D341Med (cell line): ENCODE measurements at regions not wholly inside any gene's neighbourhood (a gene's known extent, or its start where the extent isn't known, plus 50 kb on each side); places are given as distances from the start of the nearest gene placed in this dataset.

Experiments
- DNase-seq: peaks from one replicate; pipeline ENCODE4 v3.0.0; 2012; ENCODE audit warnings: low spot score

DNA sequence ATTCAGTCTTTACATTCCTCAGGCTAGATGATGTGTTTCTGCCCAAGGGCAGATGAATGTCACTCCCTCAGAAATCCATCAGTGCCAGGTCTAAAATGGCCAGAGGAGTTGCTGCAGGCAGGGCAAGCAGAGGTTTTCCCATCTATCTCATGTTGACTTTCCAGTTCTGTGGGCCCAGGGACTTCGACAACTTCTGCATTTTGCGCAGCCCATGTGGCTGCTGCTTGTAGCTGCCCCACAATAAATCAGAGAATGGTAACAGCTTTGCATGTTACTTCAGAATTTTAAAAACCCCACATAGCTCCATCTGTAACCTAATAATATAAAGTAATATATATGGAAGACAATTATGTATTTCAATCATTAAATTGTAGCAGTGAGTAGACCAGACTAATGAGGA, 1367.7 kb upstream of the AGA start:
- no peak for DNase-seq

- DNase-seq = no peak
Measured at GRCh38 chr4:178811356-178811755, 1369.1 kb upstream of the AGA start.

DNA sequence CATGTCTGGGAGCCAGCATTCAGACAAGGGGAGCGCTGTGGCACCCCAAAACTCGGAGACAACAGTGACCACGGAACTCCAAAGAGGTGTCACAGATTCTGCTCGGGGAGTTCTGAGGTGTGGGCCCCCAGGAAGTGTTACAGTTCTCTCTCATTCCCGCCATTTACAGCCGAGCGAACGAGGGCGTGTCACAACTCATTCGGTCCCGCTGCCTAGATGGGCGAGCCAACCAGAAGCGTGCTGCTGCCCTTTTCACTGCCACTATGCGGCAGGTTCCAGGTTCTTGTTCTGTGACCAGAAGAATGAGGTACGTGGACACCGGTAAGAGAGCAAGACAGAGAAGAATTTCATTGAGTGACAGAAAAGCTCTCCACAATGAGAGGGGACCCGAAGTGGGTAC, 1370.6 kb upstream of the AGA start:
- no peak for DNase-seq

GRCh38 chr4:178814908-178815307, 1372.7 kb upstream of the AGA start:
- no peak for DNase-seq

GRCh38 chr4:178823673-178824295, 1381.5 kb upstream of the AGA start:
- no peak for DNase-seq

DNA sequence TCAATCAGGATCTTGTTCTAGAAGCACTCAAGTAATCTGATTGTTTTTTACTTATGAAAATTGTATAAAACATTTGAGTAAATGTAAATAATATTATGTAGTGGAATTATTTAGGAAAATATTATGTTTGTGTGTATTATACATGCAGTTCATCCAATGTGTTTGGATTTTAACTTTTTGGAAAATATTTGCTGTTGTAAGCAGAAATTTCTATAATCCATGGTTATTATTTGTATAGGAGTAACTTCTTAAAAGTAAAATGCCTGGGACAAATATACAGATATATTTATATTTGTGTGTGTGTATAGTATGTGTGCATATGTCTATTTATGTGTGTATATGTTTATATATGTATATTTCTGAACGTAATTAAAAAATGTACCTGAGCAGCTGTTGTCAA, 1394.6 kb upstream of the AGA start:
- no peak for DNase-seq

DNA sequence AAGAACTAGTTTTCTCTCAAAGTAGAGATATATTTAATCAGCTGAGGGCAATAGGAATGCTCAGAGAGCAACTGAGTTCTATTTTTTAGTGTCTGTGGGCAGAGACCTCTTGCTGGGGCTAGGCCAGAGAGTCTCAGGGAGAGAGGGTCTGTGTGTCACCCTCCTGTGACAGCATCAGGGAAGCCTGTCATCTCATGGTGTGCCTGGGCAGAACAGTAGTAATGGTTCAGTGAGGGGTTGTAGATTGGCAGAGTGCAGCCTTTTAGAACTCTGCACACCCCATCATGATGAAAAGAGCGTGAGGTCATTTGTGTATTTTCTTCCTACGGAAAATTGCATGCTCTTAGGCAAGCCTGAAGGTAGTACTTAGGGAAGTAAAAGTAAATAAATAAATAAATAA, 1396.5 kb upstream of the AGA start:
- no peak for DNase-seq

DNA sequence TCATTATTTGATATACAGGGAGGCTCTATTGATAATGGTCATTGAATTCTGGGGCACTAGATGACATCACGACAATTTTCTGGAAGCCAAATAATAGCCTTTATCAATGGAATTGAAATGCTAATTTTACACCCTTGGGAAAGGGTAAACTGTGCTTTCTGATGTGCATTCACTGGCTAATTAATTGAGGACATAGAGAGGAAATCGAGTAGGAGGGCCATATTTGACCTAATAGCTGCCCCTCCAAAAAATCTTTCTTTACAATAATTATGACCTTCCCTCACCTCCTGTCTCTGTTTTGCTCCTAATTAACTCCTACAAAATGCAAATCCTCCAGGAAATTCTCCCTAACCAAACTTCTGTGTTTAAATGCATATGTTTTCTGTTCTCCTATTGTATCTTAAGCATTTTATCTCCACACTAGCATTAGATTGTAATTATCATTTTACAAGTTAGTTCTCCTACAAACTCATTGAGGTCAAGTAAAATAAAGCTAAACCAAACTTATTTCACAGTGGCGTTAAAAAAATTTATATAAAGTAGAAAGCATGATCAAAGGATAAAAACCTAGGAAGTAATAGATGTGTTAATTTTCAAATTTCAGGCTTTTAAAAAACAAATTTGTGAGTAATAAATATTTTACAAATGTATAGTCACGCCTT, 1414.0 kb upstream of the AGA start:
- DNase-seq = no peak

DNA sequence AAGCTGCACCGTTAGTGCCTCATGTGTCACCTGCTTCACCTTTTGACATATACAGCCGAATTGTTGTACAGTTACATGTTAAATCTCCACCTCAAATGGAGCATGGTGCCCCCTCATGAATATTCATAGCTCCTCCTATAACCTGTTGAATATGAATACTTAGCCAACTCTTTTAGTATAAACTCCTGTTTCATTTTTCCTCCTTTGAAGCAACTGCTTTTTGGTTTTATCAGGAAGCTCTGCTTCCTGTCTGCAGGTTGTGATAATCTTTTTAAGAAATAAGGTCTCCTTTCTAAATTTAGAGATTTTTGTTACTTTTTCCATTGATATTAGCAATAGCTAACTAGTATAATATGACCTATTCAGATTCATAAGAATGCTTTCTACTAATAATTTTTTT, 1429.2 kb upstream of the AGA start:
- DNase-seq = no peak

DNA sequence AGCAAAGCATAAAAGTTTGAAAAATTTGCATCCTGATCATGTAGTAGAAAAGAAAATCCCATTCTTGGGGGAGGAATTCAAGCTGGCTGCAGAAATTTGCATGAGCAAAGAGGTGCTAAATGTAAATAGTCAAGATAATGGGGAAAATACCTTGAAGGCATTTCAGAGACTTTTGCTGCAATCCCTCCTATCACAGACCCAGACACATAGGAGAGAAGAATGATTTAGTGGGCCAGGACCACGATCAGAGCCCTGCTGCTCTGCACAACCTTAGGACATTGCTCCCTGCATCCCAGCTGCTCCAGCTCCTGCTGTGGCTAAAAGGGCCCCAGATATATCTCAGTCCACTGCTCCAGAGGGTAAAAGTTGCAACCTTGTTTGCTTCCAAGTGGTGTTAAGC, 1439.7 kb upstream of the AGA start:
- no peak for DNase-seq

DNA sequence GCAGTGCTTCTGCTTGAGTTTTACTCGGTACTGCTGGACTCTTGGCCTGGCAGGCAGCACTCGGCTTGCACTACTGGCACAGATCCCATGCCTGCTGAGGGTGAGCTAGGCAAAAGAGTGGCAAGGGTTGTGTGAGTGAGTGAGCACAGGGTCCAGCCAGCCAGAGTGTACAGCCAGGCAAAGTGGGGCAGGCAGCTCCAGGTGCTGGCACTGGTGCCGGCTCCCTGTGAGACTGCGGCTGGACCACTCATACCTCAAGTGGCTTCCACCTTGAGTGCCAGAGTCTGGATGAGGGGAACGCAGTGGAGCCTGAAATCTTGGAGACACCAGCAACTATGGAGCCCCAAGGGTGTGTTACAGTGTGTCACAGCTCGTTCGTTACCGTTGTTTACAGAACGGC, 1451.9 kb upstream of the AGA start:
- no peak for DNase-seq

- DNase-seq = no peak
Measured at GRCh38 chr4:178899084-178899483, 1456.8 kb upstream of the AGA start.

GRCh38 chr4:178917756-178918155, 1475.5 kb upstream of the AGA start:
- no peak for DNase-seq

DNA sequence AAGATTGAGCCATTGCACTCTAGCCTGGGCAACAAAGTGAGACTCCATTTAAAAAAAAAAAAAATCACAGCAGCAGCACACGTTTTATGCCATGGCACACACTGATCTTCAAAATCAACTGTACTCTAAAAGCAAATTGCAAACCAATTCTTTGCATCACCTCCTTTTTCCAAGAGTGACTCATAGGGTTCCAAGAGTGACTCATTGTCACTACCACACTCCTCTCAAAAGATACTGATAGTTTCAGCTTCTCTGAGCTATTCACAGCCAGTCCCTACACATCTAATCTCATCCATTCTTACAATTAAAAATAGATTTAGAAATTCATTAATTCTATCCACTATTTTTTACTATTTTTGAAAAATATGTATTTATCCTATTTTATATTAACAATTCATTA, 1494.9 kb upstream of the AGA start:
- DNase-seq = no peak

- DNase-seq = no peak
Measured at GRCh38 chr4:178941975-178942374, 1499.7 kb upstream of the AGA start.

DNA sequence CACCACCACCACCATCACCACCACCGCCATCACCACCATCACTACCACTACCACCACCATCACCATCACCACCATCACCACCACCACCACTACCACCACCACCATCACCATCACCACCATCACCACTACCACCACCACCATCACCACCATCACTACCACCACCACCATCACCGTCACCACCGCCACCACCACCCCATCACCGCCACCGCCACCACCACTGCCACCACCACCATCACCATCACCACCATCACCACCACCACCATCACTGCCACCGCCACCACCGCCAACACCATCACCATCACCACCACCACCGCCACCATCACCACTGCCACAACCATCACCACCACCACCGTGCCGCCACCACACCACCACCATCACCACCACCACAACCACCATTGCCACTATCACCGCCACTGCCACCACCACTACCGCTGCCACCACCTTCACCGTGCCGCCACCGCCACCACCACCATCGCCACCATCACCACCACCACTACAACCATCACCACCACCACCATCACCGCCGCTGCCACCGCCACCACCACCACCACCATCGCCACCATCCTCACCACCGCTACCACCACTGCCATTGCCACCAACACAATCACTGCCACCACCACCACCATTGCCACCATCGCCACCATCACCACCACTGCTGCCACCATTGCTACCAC, 1511.3 kb upstream of the AGA start:
- no peak for DNase-seq

DNA sequence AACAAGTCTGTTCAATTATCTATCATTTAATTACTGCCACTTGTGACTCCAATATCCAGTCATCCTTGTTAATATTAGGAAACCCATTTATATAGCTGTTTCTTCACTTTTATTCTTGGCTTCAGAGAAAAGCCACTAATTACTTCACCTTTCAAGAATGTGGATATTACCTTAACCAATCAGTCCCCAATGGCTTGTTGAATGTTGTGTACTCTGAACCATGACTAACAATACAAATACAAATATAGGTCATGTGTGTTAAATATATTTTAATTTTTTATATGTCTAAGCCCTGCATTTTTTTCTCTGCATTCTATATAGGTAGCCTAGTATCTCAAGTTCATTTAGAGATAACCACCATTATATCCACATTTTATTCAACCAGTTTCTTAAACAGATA, 1513.4 kb upstream of the AGA start:
- no peak for DNase-seq

DNA sequence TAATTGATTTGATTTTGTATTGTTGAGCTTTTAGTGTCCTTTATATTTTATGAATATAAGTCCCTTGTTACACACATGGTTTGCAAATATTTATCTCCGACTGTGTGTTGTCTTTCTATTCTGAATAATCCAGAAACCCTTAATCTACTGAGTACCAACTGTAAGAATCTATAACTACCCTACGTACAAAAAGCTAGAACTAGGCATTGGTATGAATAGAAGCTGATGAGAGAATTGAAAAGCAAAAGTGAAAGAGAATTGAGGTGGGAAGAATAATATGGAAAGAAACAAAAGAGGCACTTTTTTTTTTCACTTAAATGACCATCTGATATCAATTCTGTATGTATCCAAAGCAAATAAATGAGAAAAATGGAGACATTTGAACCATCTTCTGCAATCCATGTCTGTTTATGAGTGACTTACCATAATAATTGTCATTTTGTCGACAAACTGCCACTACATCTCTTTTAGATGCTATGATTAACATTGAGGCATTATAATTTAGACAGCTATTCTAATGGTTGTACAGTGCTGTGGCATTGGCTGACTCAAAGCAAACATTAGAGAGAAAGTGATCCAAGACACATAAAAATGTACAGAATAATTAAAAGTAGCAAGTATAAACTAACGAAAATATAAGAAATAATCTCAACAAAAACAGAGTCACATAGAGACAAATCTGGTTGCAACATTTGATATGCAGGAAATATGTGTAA, 1516.6 kb upstream of the AGA start:
- DNase-seq = no peak

GRCh38 chr4:178963446-178964045, 1521.3 kb upstream of the AGA start:
- DNase-seq = no peak

DNA sequence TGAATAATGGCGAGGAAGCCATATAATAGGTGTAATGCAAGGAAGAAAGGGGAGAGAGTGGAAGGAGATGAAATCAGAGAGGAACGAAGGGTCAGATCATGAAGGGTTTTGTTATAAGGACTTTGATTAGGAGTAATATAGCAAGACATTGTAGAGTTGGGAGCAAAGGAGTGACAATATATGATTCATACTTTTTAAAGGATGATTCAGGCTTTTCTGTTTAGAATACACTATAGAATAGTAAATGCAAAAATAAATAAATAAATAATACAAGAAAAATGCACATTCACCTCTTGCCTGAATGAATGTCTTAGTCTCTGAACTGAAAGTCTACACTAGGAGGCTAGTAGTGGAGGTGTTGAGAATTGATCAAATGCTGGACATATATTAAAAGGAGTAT, 1524.4 kb upstream of the AGA start:
- no peak for DNase-seq

- DNase-seq = no peak
Measured at GRCh38 chr4:178970433-178971140, 1528.3 kb upstream of the AGA start.

GRCh38 chr4:178976861-178977260, 1534.6 kb upstream of the AGA start:
- DNase-seq = no peak
